ENCODE measurements at regions not wholly inside any gene's neighbourhood (a gene's known extent, or its start where the extent isn't known, plus 50 kb on each side); places are given as distances from the start of the nearest gene placed in this dataset.

DNA sequence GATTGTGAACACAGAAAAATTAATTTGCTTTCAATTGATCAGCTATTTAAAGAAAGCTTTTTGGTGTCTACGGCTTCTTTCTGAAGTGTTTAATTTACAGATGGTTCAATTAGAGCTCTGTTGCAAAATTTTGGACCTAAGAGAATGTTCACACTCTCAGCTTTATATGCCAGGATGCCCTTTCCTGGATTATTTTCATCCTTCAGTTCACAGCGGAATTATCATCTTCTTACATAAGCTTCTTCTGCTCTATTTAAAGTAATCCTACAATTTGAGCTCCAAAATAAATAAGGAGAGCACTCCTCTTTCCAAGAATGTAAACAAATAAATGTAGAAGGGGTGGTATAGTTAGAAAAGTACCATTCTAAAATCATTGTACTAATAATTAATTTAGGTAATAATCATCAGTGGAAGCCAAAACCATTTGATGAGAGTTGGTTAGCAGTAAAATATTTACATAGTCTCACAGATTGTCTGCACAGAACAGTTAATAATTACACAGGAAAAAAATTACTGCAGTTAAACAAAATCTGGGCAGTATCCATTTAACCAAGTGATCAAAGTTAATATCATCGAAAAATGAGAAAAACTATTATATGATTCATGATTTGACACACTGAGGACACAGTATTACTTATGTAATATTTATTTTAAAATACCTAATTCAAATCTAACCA is 298.0 kb upstream of the TMEM229A start:
- WGBS, 2 donors: 65 to 72% methylated on average over 3 of the region's 3 CpGs
- intact Hi-C loops (cut with DNase I): no loop called here
- Histone ChIP-seq H3K4me1 (no peaks in the 10 kb centered on the region), H3K27ac (no peak overlapping the region), H3K9me3 (no peaks in the 10 kb centered on the region), H3K27me3 (no peaks in the 10 kb centered on the region), H3K4me3 (no peak overlapping the region), H3K36me3 (no peaks in the 10 kb centered on the region)
- no peak for DNase-seq
- TF ChIP-seq POLR2AphosphoS5 (IDR thresholded peaks at IDR 0.05) (no peak), EP300 (IDR thresholded peaks at IDR 0.05) (no peak), POLR2A (IDR thresholded peaks at IDR 0.05) (no peak)
- TF ChIP-seq, protein P1, sequence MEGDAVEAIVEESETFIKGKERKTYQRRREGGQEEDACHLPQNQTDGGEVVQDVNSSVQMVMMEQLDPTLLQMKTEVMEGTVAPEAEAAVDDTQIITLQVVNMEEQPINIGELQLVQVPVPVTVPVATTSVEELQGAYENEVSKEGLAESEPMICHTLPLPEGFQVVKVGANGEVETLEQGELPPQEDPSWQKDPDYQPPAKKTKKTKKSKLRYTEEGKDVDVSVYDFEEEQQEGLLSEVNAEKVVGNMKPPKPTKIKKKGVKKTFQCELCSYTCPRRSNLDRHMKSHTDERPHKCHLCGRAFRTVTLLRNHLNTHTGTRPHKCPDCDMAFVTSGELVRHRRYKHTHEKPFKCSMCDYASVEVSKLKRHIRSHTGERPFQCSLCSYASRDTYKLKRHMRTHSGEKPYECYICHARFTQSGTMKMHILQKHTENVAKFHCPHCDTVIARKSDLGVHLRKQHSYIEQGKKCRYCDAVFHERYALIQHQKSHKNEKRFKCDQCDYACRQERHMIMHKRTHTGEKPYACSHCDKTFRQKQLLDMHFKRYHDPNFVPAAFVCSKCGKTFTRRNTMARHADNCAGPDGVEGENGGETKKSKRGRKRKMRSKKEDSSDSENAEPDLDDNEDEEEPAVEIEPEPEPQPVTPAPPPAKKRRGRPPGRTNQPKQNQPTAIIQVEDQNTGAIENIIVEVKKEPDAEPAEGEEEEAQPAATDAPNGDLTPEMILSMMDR (IDR thresholded peaks at IDR 0.05): no peak

DNA sequence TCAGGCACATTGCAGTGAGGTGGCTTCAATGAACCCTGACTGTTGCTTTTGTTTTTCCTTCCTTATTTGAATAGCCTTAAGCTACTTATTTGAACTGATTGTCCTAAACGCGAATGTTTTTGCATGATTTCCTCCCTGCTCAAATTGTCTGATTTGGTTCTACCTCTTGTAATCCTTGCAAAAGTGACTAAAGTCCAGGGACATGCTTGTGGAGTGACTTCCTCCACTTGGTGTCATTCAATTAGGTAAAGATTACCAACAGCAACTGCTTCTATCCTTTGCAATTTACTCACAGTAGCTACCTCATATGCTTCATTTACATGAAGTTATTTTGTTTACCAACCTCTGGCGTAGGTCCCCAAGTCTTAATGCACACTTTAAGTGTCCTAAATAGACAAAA is 295.9 kb upstream of the TMEM229A start:
- Histone ChIP-seq H3K4me1 (no peaks in the 10 kb centered on the region), H3K9me3 (no peaks in the 10 kb centered on the region), H3K36me3 (no peaks in the 10 kb centered on the region), H3K27me3 (no peaks in the 10 kb centered on the region), H3K27ac (no peak overlapping the region), H3K4me3 (no peak overlapping the region)
- TF ChIP-seq, protein P1 (IDR thresholded peaks at IDR 0.05): no peak
- no peak for TF ChIP-seq EP300 (IDR thresholded peaks at IDR 0.05)
- TF ChIP-seq POLR2A (IDR thresholded peaks at IDR 0.05): no peak
- TF ChIP-seq POLR2AphosphoS5 (IDR thresholded peaks at IDR 0.05): no peak
- intact Hi-C loops (cut with DNase I): no loop called here
- 26 to 51% methylated on average over 3 of the region's 3 CpGs for WGBS, 2 donors
- DNase-seq: no peak

DNA sequence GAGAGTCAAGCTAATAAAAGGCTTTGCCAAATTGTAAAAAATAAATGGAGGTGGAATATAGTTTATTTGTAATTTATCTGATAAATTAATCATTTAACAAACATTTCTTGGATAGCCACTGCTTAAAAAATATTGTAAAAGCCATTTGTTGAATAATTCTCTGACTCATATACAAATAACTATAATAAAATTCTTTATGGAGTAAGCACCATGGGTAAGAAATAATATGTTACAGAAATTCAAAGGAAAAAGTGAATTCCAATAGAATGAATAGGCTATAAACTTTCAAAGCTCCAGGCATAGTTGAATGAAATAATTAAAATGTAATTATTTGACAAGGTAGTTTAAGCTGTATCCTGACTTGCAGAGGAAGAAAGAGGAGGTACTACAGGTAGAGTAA is 291.4 kb upstream of the TMEM229A start:
- Histone ChIP-seq H3K27me3 (no peaks in the 10 kb centered on the region), H3K4me3 (no peak overlapping the region), H3K36me3 (no peaks in the 10 kb centered on the region), H3K4me1 (no peaks in the 10 kb centered on the region), H3K9me3 (no peaks in the 10 kb centered on the region), H3K27ac (no peak overlapping the region)
- intact Hi-C loops (cut with DNase I): no loop called here
- TF ChIP-seq, protein P1 (IDR thresholded peaks at IDR 0.05): no peak
- TF ChIP-seq POLR2AphosphoS5 (IDR thresholded peaks at IDR 0.05) (no peak), POLR2A (IDR thresholded peaks at IDR 0.05) (no peak), EP300 (IDR thresholded peaks at IDR 0.05) (no peak)
- no peak for DNase-seq

DNA sequence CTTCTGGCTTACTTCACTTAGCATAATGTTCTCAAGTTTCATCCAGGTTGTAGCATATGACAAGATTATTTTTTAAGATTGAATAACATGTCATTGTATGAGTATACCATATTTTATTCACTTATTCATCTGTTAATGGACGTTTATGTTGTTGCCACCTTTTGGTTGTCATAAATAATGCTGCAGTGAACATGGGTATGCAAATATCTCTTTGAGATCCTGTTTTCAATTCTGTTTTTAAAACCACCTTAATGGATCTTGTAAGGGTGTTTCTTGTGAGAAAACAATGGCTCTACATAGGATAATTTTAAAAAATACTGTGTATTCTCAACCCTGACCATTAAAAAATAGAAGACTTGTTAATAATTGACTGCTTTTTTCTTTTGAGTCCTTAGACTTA is 290.7 kb upstream of the TMEM229A start:
- no peak for DNase-seq
- WGBS, 2 donors: 9 to 37% methylated on average over 1 of the region's 1 CpG
- H3K9me3 ChIP-seq: no peaks in the 10 kb centered on the region
- intact Hi-C loops (cut with DNase I): no loop called here
- H3K4me1 ChIP-seq: no peaks in the 10 kb centered on the region
- no peaks in the 10 kb centered on the region for H3K36me3 ChIP-seq
- H3K4me3 ChIP-seq: no peak overlapping the region
- H3K27ac ChIP-seq: no peak overlapping the region
- TF ChIP-seq POLR2AphosphoS5 (IDR thresholded peaks at IDR 0.05): no peak
- H3K27me3 ChIP-seq: no peaks in the 10 kb centered on the region

DNA sequence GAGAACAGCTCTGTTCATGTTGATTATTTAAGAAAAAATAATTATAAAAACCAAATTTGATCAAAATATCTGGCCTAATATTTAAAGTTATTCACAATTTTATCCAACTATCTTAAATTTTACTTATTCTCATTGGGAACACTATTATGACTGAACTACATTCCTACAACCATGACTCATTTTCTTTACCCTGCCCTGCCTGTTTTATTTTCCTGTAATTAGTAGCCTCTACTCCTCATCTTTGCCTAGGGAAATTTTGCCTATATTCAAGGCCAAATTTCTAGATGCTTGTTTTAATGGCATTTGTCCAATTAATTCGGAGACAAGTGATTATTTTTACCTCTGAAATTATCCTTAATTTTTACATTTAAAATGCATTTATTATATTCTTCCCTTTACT is 289.7 kb upstream of the TMEM229A start:
- Histone ChIP-seq H3K36me3 (no peaks in the 10 kb centered on the region), H3K9me3 (no peaks in the 10 kb centered on the region), H3K4me3 (no peak overlapping the region), H3K27ac (no peak overlapping the region), H3K4me1 (no peaks in the 10 kb centered on the region), H3K27me3 (no peaks in the 10 kb centered on the region)
- no peak for TF ChIP-seq POLR2A (IDR thresholded peaks at IDR 0.05)
- no peak for TF ChIP-seq POLR2AphosphoS5 (IDR thresholded peaks at IDR 0.05)
- TF ChIP-seq, protein P1 (IDR thresholded peaks at IDR 0.05): no peak
- TF ChIP-seq EP300 (IDR thresholded peaks at IDR 0.05): no peak
- intact Hi-C loops (cut with DNase I): no loop called here
- 73 to 74% methylated on average over 1 of the region's 1 CpG for WGBS, 2 donors
- DNase-seq: no peak

All from sigmoid colon (tissue), 6 donors.